ENCODE measurements at regions not wholly inside any gene's neighbourhood (a gene's known extent, or its start where the extent isn't known, plus 50 kb on each side); places are given as distances from the start of the nearest gene placed in this dataset.

- Mint-ChIP-seq H3K9me3 (ENCODE audit: unreplicated experiment) (no peaks in the 10 kb centered on the region), H3K36me3 (ENCODE audit: low read depth, unreplicated experiment) (peaks cover 4% of the 10 kb centered on the region), H3K4me3 (ENCODE audit: unreplicated experiment) (no peak overlapping the region), H3K4me1 (ENCODE audit: unreplicated experiment) (peaks cover 53% of the 10 kb centered on the region), H3K27me3 (ENCODE audit: unreplicated experiment) (peaks cover 9% of the 10 kb centered on the region), H3K27ac (ENCODE audit: unreplicated experiment) (peak overlapping the region; percentile 99)
- no peak for TF ChIP-seq CTCF (IDR thresholded peaks at IDR 0.05; ENCODE audit: unreplicated experiment)
- DNase-seq (ENCODE audit: low spot score): no peak
These were observed 703.8 kb downstream of the DIAPH3 start for GRCh38 chr13:59459972-59460371.

- H3K4me1 Mint-ChIP-seq (ENCODE audit: unreplicated experiment): peaks cover 52% of the 10 kb centered on the region
- no peaks in the 10 kb centered on the region for H3K9me3 Mint-ChIP-seq (ENCODE audit: unreplicated experiment)
- peak overlapping the region; percentile 98 for H3K27ac Mint-ChIP-seq (ENCODE audit: unreplicated experiment)
- H3K27me3 Mint-ChIP-seq (ENCODE audit: unreplicated experiment): peaks cover 9% of the 10 kb centered on the region
- DNase-seq (ENCODE audit: low spot score): peak; percentile 45
- TF ChIP-seq CTCF (IDR thresholded peaks at IDR 0.05; ENCODE audit: unreplicated experiment): no peak
- H3K4me3 Mint-ChIP-seq (ENCODE audit: unreplicated experiment): peak overlapping the region; percentile 32
- H3K36me3 Mint-ChIP-seq (ENCODE audit: low read depth, unreplicated experiment): peaks cover 6% of the 10 kb centered on the region
These were observed 702.3 kb downstream of the DIAPH3 start for GRCh38 chr13:59461411-59461810.

GRCh38 chr13:59463023-59463422 lies 700.7 kb downstream of the DIAPH3 start:
- peaks cover 52% of the 10 kb centered on the region for H3K4me1 Mint-ChIP-seq (ENCODE audit: unreplicated experiment)

GRCh38 chr13:59464926-59465325 lies 698.8 kb downstream of the DIAPH3 start:
- no peak for DNase-seq (ENCODE audit: low spot score)
- no peak for TF ChIP-seq CTCF (IDR thresholded peaks at IDR 0.05; ENCODE audit: unreplicated experiment)

More at GRCh38 chr13:59463023-59463422, 700.7 kb downstream of the DIAPH3 start:
- H3K9me3 Mint-ChIP-seq (ENCODE audit: unreplicated experiment): no peaks in the 10 kb centered on the region
- no peak for TF ChIP-seq CTCF (IDR thresholded peaks at IDR 0.05; ENCODE audit: unreplicated experiment)
- peaks cover 10% of the 10 kb centered on the region for H3K27me3 Mint-ChIP-seq (ENCODE audit: unreplicated experiment)
- H3K27ac Mint-ChIP-seq (ENCODE audit: unreplicated experiment): peak overlapping the region; percentile 91
- no peak for DNase-seq (ENCODE audit: low spot score)
- peaks cover 8% of the 10 kb centered on the region for H3K36me3 Mint-ChIP-seq (ENCODE audit: low read depth, unreplicated experiment)
- H3K4me3 Mint-ChIP-seq (ENCODE audit: unreplicated experiment): no peak overlapping the region

GRCh38 chr13:59468396-59468795 lies 695.3 kb downstream of the DIAPH3 start:
- H3K4me1 Mint-ChIP-seq (ENCODE audit: unreplicated experiment): peaks cover 13% of the 10 kb centered on the region
- H3K27ac Mint-ChIP-seq (ENCODE audit: unreplicated experiment): no peak overlapping the region
- H3K9me3 Mint-ChIP-seq (ENCODE audit: unreplicated experiment): no peaks in the 10 kb centered on the region

More at GRCh38 chr13:59464926-59465325, 698.8 kb downstream of the DIAPH3 start:
- Mint-ChIP-seq H3K36me3 (ENCODE audit: low read depth, unreplicated experiment) (peaks cover 5% of the 10 kb centered on the region), H3K27me3 (ENCODE audit: unreplicated experiment) (peaks cover 3% of the 10 kb centered on the region), H3K9me3 (ENCODE audit: unreplicated experiment) (no peaks in the 10 kb centered on the region), H3K4me1 (ENCODE audit: unreplicated experiment) (peaks cover 34% of the 10 kb centered on the region), H3K4me3 (ENCODE audit: unreplicated experiment) (no peak overlapping the region), H3K27ac (ENCODE audit: unreplicated experiment) (no peak overlapping the region)

More at GRCh38 chr13:59468396-59468795, 695.3 kb downstream of the DIAPH3 start:
- peaks cover 3% of the 10 kb centered on the region for H3K27me3 Mint-ChIP-seq (ENCODE audit: unreplicated experiment)
- no peak for DNase-seq (ENCODE audit: low spot score)
- H3K4me3 Mint-ChIP-seq (ENCODE audit: unreplicated experiment): no peak overlapping the region
- H3K36me3 Mint-ChIP-seq (ENCODE audit: low read depth, unreplicated experiment): peaks cover 5% of the 10 kb centered on the region
- TF ChIP-seq CTCF (IDR thresholded peaks at IDR 0.05; ENCODE audit: unreplicated experiment): no peak

Data from endothelial cell (in vitro differentiated cells).